ENCODE measurements at regions not wholly inside any gene's neighbourhood (a gene's known extent, or its start where the extent isn't known, plus 50 kb on each side); places are given as distances from the start of the nearest gene placed in this dataset.

DNA sequence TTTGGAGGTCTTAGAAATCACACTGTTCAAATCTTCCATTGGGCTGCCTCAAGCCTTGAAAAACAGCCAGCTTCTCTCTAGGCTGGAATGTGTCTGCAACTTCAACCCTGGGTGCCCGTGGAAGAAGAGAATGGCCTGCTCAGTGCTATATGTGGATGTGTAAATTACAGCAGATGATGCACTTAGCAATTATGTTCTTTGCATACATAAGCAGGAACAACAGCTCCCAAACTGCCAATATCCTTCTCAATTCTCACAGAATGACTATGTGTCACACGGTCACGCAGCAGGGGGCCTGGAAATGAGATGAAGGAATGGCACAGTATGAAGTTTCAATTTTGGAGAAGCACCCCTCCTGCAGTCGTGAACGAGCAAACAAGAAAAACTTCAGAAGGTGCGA, 175.2 kb upstream of the SMARCA2 start:
- TF ChIP-seq, protein P1, sequence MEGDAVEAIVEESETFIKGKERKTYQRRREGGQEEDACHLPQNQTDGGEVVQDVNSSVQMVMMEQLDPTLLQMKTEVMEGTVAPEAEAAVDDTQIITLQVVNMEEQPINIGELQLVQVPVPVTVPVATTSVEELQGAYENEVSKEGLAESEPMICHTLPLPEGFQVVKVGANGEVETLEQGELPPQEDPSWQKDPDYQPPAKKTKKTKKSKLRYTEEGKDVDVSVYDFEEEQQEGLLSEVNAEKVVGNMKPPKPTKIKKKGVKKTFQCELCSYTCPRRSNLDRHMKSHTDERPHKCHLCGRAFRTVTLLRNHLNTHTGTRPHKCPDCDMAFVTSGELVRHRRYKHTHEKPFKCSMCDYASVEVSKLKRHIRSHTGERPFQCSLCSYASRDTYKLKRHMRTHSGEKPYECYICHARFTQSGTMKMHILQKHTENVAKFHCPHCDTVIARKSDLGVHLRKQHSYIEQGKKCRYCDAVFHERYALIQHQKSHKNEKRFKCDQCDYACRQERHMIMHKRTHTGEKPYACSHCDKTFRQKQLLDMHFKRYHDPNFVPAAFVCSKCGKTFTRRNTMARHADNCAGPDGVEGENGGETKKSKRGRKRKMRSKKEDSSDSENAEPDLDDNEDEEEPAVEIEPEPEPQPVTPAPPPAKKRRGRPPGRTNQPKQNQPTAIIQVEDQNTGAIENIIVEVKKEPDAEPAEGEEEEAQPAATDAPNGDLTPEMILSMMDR (IDR thresholded peaks at IDR 0.05; ENCODE audit: insufficient read depth, low read length, poor library complexity, severe bottlenecking): no peak
- TF ChIP-seq EZH2phosphoT487 (conservative IDR thresholded peaks at IDR 0.05; ENCODE audit: low read length): no peak
